A549 (cell line): ENCODE measurements at regions not wholly inside any gene's neighbourhood (a gene's known extent, or its start where the extent isn't known, plus 50 kb on each side); places are given as distances from the start of the nearest gene placed in this dataset.
A peak's percentile ranks its signal among the peaks of the same experiment; 100 is the strongest.

Source experiments
- ATAC-seq, 2 experiments: fragments of 200-7000 bp in 1 of 2; fragments of >200 bp in 1 of 2; cut with Nextera tagmentation in 1 of 2; cut with Tn5 transposase in 1 of 2; 3 replicates each; pipeline versions ENCODE4 v1.8.0 to v1.9.1; 2018 to 2020; ENCODE audit warnings: mild to moderate bottlenecking in 1 of 2, moderate library complexity in 1 of 2
- CTCF ChIA-PET: fragments of 300-600 bp; sonication (Branson Sonifier 250); formaldehyde crosslinking; extraction: SDS; loops from one replicate; lab custom pipeline; 2021; ENCODE audit warnings: antibody characterized with exemption, inconsistent platforms; lab: Yijun Ruan, JAX
- POLR2A ChIA-PET: fragments of 350-600 bp; formaldehyde crosslinking; extraction: SDS; loops from one replicate; lab custom pipeline; 2021; ENCODE audit warnings: antibody characterized with exemption, inconsistent platforms; lab: Yijun Ruan, JAX
- DNase-seq, 2 experiments: peaks; one replicate each; pipeline versions ENCODE4 v3.0.0 to v3.0.0-alpha.2; 2011 to 2016; ENCODE audit warnings: low read depth in 1 of 2, low spot score in 1 of 2
- FAIRE-seq: peaks from 2 replicates; lab custom pipeline; 2011; peaks lifted over from hg19 to GRCh38; lab: Jason Lieb, UNC
- H3K27ac ChIP-seq, 2 experiments: fragments of >200 bp; sonication (Bioruptor Twin); formaldehyde crosslinking; 3 replicates each; pipeline ENCODE4 v1.5.1; 2016 to 2017
- H3K4me1 ChIP-seq: fragments of >200 bp; sonication (Bioruptor Twin); formaldehyde crosslinking; 3 replicates; pipeline ENCODE4 v1.6.1; 2016
- H3K4me2 ChIP-seq: fragments of >200 bp; sonication (Bioruptor Twin); formaldehyde crosslinking; 3 replicates; pipeline ENCODE4 v1.6.1; 2016
- H3K4me3 ChIP-seq: fragments of >200 bp; sonication (Bioruptor Twin); formaldehyde crosslinking; 3 replicates; pipeline ENCODE4 v1.5.1; 2016
- H3K9me3 ChIP-seq: fragments of >200 bp; sonication (Bioruptor Twin); formaldehyde crosslinking; 3 replicates; pipeline ENCODE4 v1.6.1; 2016
- CEBPB ChIP-seq, 2 experiments: fragments of >200 bp in 1 of 2; sonication (Bioruptor Twin) in 1 of 2; formaldehyde crosslinking in 1 of 2; IDR thresholded peaks; 2 replicates each; pipeline ENCODE4 v1.6.1; 2012 to 2016
- EHMT2 ChIP-seq: fragments of 200-600 bp; sonication (generic); IDR thresholded peaks from 2 replicates; pipeline ENCODE4 v1.6.1; 2016; ENCODE audit warnings: antibody characterized with exemption, low read depth, mild to moderate bottlenecking, moderate library complexity
- ELK1 ChIP-seq: fragments of 150-350 bp; IDR thresholded peaks from 2 replicates; pipeline ENCODE4 v1.6.1; 2014; ENCODE audit warnings: low read depth, mild to moderate bottlenecking, low read length
- EP300 ChIP-seq, 2 experiments: fragments of >200 bp; sonication (Bioruptor Twin); formaldehyde crosslinking; IDR thresholded peaks; 2 replicates in 1 of 2; 3 replicates in 1 of 2; pipeline ENCODE4 v1.6.1; 2016 to 2017
- FOSB ChIP-seq: fragments of 250-450 bp; sonication (Bioruptor Pico); IDR thresholded peaks from 2 replicates; pipeline ENCODE4 v1.5.0; 2020; ENCODE audit warnings: mild to moderate bottlenecking, moderate library complexity
- FOSL2 ChIP-seq, 2 experiments: fragments of 450-650 bp in 1 of 2; fragments of >200 bp in 1 of 2; sonication (Bioruptor Twin) in 1 of 2; formaldehyde crosslinking; IDR thresholded peaks; 2 replicates each; pipeline versions ENCODE4 v1.5.0 to v1.6.1; 2016 to 2020; ENCODE audit warnings: mild to moderate bottlenecking in 1 of 2, moderate library complexity in 1 of 2
- HDAC2 ChIP-seq: fragments of 200-600 bp; sonication (generic); IDR thresholded peaks from 2 replicates; pipeline ENCODE4 v1.6.1; 2016
- HEYL ChIP-seq: fragments of 250-450 bp; sonication (Bioruptor Pico); IDR thresholded peaks from 2 replicates; pipeline ENCODE4 v1.8.0; 2021; ENCODE audit warnings: mild to moderate bottlenecking, moderate library complexity
- HOXA7 ChIP-seq: fragments of 250-450 bp; sonication (Bioruptor Pico); IDR thresholded peaks from 2 replicates; pipeline ENCODE4 v1.5.0; 2020; ENCODE audit warnings: mild to moderate bottlenecking, moderate library complexity
- JUN ChIP-seq, 2 experiments: fragments of >200 bp; sonication (Bioruptor Twin); formaldehyde crosslinking; IDR thresholded peaks; 2 replicates in 1 of 2; 3 replicates in 1 of 2; pipeline ENCODE4 v1.6.1; 2016 to 2017
- KDM1A ChIP-seq: fragments of 200-600 bp; sonication (generic); IDR thresholded peaks from 2 replicates; pipeline ENCODE4 v1.6.1; 2016; ENCODE audit warnings: low read depth, mild to moderate bottlenecking
- MAX ChIP-seq: IDR thresholded peaks from 2 replicates; pipeline ENCODE4 v1.6.1; 2012
- MAZ ChIP-seq: fragments of 150-350 bp; IDR thresholded peaks from 2 replicates; pipeline ENCODE4 v1.6.1; 2014; ENCODE audit warnings: antibody characterized with exemption, low read depth, low read length, borderline replicate concordance
- NPAS2 ChIP-seq: fragments of 250-450 bp; sonication (Bioruptor Pico); IDR thresholded peaks from 2 replicates; pipeline ENCODE4 v1.8.0; 2022; ENCODE audit warnings: mild to moderate bottlenecking, moderate library complexity, borderline replicate concordance
- NR3C1 ChIP-seq: fragments of >200 bp; sonication (Bioruptor Twin); formaldehyde crosslinking; IDR thresholded peaks from 3 replicates; pipeline ENCODE4 v1.6.1; 2017
- PHF8 ChIP-seq: fragments of 200-600 bp; sonication (generic); IDR thresholded peaks from 2 replicates; pipeline ENCODE4 v1.6.1; 2016; ENCODE audit warnings: low read depth, mild to moderate bottlenecking, antibody characterized with exemption, moderate library complexity, borderline replicate concordance
- RAD21 ChIP-seq, 2 experiments: fragments of >200 bp in 1 of 2; sonication (Bioruptor Twin) in 1 of 2; formaldehyde crosslinking in 1 of 2; IDR thresholded peaks in 1 of 2; conservative IDR thresholded peaks in 1 of 2; 2 replicates in 1 of 2; 3 replicates in 1 of 2; pipeline ENCODE4 v1.6.1; 2012 to 2018; ENCODE audit warnings: inconsistent platforms in 1 of 2
- RCOR1 ChIP-seq: fragments of 150-350 bp; IDR thresholded peaks from 2 replicates; pipeline ENCODE4 v1.6.1; 2014; ENCODE audit warnings: antibody characterized with exemption, low read length, low read depth
- REST ChIP-seq: fragments of 200-600 bp; sonication (generic); IDR thresholded peaks from 2 replicates; pipeline ENCODE4 v1.6.1; 2016; ENCODE audit warnings: antibody characterized with exemption, mild to moderate bottlenecking, moderate library complexity
- SMC3 ChIP-seq: fragments of >200 bp; sonication (Bioruptor Twin); formaldehyde crosslinking; IDR thresholded peaks from 3 replicates; pipeline ENCODE4 v1.6.1; 2018; ENCODE audit warnings: inconsistent platforms
- TP53 ChIP-seq: fragments of 250-450 bp; sonication (Bioruptor Pico); IDR thresholded peaks from 2 replicates; pipeline ENCODE4 v1.5.0; 2021; ENCODE audit warnings: mild to moderate bottlenecking, moderate library complexity
- ZNF302 ChIP-seq: fragments of 250-450 bp; sonication (Bioruptor Pico); IDR thresholded peaks from 2 replicates; pipeline ENCODE4 v1.9.0; 2021; ENCODE audit warnings: inconsistent platforms, mild to moderate bottlenecking, moderate library complexity
- ZSCAN20 ChIP-seq: fragments of 250-450 bp; sonication (Bioruptor Pico); IDR thresholded peaks from 2 replicates; pipeline ENCODE4 v1.8.0; 2022; ENCODE audit warnings: mild to moderate bottlenecking, moderate library complexity
- whole genome bisulfite sequencing: methylation state at CpG from one replicate; pipeline ENCODE4 v1.1.6; 2017; ENCODE audit errors: missing lambda C conversion rate; 5-methylcytosine and 5-hydroxymethylcytosine counted together
- TF ChIP-seq, protein P1 (sequence below): IDR thresholded peaks from 2 replicates; pipeline ENCODE4 v1.6.1; 2012; ENCODE audit warnings: low read depth, borderline replicate concordance

DNA sequence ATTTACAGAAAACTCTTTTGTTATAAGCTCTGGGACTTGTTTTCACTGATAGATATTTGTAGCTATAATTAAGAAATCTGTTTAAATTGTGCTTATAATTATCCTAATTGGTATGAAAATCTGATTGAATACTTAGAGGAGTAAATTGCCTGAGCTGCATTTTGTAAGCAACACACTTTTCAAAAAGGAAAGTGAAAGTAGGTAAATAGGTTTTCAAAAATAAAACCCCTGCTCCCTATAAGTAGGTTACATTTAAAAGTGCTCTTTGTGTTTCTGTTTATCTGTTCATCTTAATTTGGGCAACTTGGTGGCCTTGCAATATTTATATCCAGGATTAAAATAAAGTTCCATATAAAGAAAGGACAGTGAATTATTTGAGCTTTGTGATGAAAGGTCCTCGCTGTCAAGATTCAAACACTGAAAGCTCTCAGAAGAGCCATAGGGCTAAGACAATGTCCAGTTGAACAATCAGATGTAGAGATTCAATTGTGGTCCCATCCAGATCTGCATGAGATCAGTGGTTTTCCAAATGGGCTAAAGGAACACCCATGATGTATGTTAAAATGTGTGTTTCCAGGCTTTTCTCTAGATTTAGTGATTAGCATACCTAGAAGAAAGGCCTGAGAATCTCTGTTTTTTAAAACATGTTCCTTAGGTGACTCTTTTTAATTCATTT is 371.6 kb downstream of the RPRM start:
- TF ChIP-seq, protein P1, sequence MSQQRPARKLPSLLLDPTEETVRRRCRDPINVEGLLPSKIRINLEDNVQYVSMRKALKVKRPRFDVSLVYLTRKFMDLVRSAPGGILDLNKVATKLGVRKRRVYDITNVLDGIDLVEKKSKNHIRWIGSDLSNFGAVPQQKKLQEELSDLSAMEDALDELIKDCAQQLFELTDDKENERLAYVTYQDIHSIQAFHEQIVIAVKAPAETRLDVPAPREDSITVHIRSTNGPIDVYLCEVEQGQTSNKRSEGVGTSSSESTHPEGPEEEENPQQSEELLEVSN = no peak
- no peak for TF ChIP-seq HOXA7 (CRISPR knock-in tag)
- no peak for TF ChIP-seq EHMT2
- TF ChIP-seq NPAS2 (CRISPR knock-in tag) = no peak
- no peak for TF ChIP-seq ZNF302
- TF ChIP-seq ELK1 = no peak
- no peak for TF ChIP-seq HEYL (CRISPR knock-in tag)
- no peak for TF ChIP-seq ZSCAN20 (CRISPR knock-in tag)
- TF ChIP-seq JUN (IDR thresholded peaks at IDR 0.05) = no peak
- TF ChIP-seq REST = no peak
- no peak for TF ChIP-seq RCOR1
- TF ChIP-seq FOSB (CRISPR knock-in tag) = no peak
- TF ChIP-seq FOSL2 (IDR thresholded peaks at IDR 0.05) = no peak
- no peak for TF ChIP-seq FOSL2 (CRISPR knock-in tag; IDR thresholded peaks at IDR 0.05)
- TF ChIP-seq HDAC2 = no peak
- TF ChIP-seq SMC3 = no peak
- TF ChIP-seq, all 56 proteins: peak for 0
- ATAC-seq (no peak), DNase-seq (no peak), FAIRE-seq (no peak)
- no peak overlapping the region for H3K27ac ChIP-seq
- ChIA-PET POLR2A (no interaction called here), CTCF (no interaction called here)
- H3K9me3 ChIP-seq = no peaks in the 10 kb centered on the region
- WGBS = 17% methylated on average over 1 of the region's 1 CpG
- H3K4me1 ChIP-seq = no peaks in the 10 kb centered on the region
- H3K4me2 ChIP-seq = peak overlapping the region; percentile 31; the same call in 2 of the 3 replicates
- no peak overlapping the region for H3K4me3 ChIP-seq

DNA sequence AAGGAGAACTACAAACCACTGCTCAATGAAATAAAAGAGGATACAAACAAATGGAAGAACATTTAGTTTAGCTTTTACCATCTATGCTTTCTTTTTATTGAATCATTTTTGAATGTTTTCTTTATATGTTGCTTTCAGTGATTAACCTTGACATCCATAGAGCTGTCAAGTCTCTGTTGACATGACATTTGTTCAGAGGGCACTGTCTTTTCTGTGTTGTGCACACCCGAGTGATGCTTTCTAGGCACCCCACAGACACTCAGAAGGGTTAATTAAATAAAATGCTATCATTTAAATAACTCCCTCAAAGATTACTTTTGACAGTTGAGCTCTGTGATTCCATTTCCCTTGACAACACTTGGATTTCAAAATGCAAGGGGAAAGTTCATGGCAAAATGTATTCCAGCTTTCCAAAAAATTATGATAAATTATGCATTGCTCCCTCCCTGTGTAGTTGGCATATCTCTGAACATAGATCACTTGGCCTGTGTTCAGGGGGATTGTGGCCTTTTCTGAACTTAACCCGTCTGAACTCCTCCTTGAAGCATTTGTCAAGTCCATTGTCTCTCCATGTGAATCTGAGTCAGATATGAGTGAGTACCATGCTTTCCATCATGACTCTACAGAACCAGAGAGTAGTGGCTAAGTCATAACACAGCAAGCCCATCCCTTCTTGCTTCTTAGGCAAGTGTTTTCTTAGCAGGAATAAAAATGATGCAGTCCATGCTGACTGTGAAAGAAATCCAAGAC is 372.6 kb downstream of the RPRM start:
- POLR2A ChIA-PET = no interaction called here
- Histone ChIP-seq H3K4me2 (0 out of 3 replicates have a peak overlapping the region, but pooled peaks have one; percentile 31), H3K9me3 (no peaks in the 10 kb centered on the region), H3K27ac (no peak overlapping the region), H3K4me3 (no peak overlapping the region), H3K4me1 (no peaks in the 10 kb centered on the region)
- WGBS = 19% methylated on average over 2 of the region's 2 CpGs
- DNase-seq (peak in 1 of 2 experiments; percentile 1), ATAC-seq (no peak), FAIRE-seq (no peak)
- TF ChIP-seq NPAS2 (CRISPR knock-in tag) = no peak
- TF ChIP-seq CEBPB (IDR thresholded peaks at IDR 0.05) = no peak
- no peak for TF ChIP-seq TP53 (CRISPR knock-in tag)
- TF ChIP-seq EP300 (IDR thresholded peaks at IDR 0.05) = no peak
- TF ChIP-seq PHF8 = no peak
- TF ChIP-seq FOSL2 (IDR thresholded peaks at IDR 0.05) = no peak
- no peak for TF ChIP-seq FOSL2 (CRISPR knock-in tag; IDR thresholded peaks at IDR 0.05)
- no peak for TF ChIP-seq JUN (IDR thresholded peaks at IDR 0.05)
- no peak for TF ChIP-seq MAX
- no peak for TF ChIP-seq KDM1A
- no peak for TF ChIP-seq RCOR1
- TF ChIP-seq NR3C1 = no peak
- no peak for TF ChIP-seq EHMT2
- no peak for TF ChIP-seq RAD21 (conservative IDR thresholded peaks at IDR 0.05 in 1 of 2, IDR thresholded peaks at IDR 0.05 in 1 of 2)
- TF ChIP-seq MAZ = no peak
- CTCF ChIA-PET = interaction anchor here (0.7 kb wide), 1 partner anchor 10 kb away, joined by 3 read pairs; no protein-coding TSS in a partner anchor
